T-helper 2 cell treated with Interferon-gamma antibody and Interleukin-4, amounts not matched to agents 5 μg/mL and 100 μg/mL, for 36 hours (primary cell): ENCODE measurements at regions not wholly inside any gene's neighbourhood (a gene's known extent, or its start where the extent isn't known, plus 50 kb on each side); places are given as distances from the start of the nearest gene placed in this dataset.

Source experiments
- DNase-seq: peaks from one replicate; pipeline ENCODE4 v3.0.0; 2021; ENCODE audit warnings: low spot score
- H3K27ac Mint-ChIP-seq: one replicate; pipeline ENCODE4 v1.8.0; 2021; ENCODE audit warnings: mild to moderate bottlenecking, mixed read lengths
- H3K27me3 Mint-ChIP-seq: one replicate; pipeline ENCODE4 v1.8.0; 2021; ENCODE audit warnings: low read depth, mixed read lengths
- H3K36me3 Mint-ChIP-seq: one replicate; pipeline ENCODE4 v1.8.0; 2021; ENCODE audit warnings: low read depth, mixed read lengths
- H3K4me1 Mint-ChIP-seq: one replicate; pipeline ENCODE4 v1.8.0; 2021; ENCODE audit warnings: low read depth, mixed read lengths
- H3K4me3 Mint-ChIP-seq: one replicate; pipeline ENCODE4 v1.8.0; 2022; ENCODE audit warnings: mild to moderate bottlenecking, moderate library complexity, mixed read lengths
- H3K9me3 Mint-ChIP-seq: one replicate; pipeline ENCODE4 v1.8.0; 2021; ENCODE audit warnings: mixed read lengths

DNA sequence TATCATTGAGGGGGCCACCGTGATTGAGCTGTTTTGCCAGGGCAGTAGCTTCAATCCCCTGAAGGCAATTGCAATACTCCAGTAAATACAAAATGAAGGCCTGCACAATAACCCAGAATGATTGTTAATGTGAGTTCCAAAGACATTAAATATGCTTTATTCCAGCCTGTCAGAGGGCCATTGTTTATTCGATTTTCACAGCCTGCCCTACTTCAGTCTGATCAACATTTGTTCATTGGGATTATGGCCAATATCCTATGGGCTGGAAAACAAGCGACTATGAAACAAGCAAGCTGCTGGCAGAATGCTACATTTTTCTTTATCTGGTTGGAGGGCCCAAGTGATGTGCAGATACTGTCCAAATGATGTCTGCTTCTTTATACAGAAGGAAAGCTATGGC lies 543.1 kb downstream of the TLE1 start:
- Mint-ChIP-seq H3K36me3 (no peaks in the 10 kb centered on the region), H3K27me3 (no peaks in the 10 kb centered on the region), H3K27ac (no peak overlapping the region), H3K4me1 (no peaks in the 10 kb centered on the region), H3K4me3 (no peak overlapping the region), H3K9me3 (peaks cover 7% of the 10 kb centered on the region)
- no peak for DNase-seq

- Mint-ChIP-seq H3K4me1 (no peaks in the 10 kb centered on the region), H3K9me3 (peaks cover 7% of the 10 kb centered on the region)
These were observed 543.9 kb downstream of the TLE1 start for GRCh38 chr9:81145331-81145963.

GRCh38 chr9:81141961-81142360 lies 547.4 kb downstream of the TLE1 start:
- Mint-ChIP-seq H3K36me3 (no peaks in the 10 kb centered on the region), H3K4me3 (no peak overlapping the region), H3K4me1 (no peaks in the 10 kb centered on the region), H3K9me3 (peaks cover 11% of the 10 kb centered on the region), H3K27ac (no peak overlapping the region), H3K27me3 (no peaks in the 10 kb centered on the region)
- DNase-seq, result no peak

More at GRCh38 chr9:81145331-81145963, 543.9 kb downstream of the TLE1 start:
- Mint-ChIP-seq H3K36me3 (no peaks in the 10 kb centered on the region), H3K27ac (no peak overlapping the region), H3K4me3 (no peak overlapping the region), H3K27me3 (no peaks in the 10 kb centered on the region)
- DNase-seq, result no peak

- Mint-ChIP-seq H3K4me3 (no peak overlapping the region), H3K27me3 (no peaks in the 10 kb centered on the region), H3K27ac (no peak overlapping the region), H3K4me1 (no peaks in the 10 kb centered on the region), H3K9me3 (peaks cover 6% of the 10 kb centered on the region), H3K36me3 (no peaks in the 10 kb centered on the region)
- no peak for DNase-seq
These were observed 551.3 kb downstream of the TLE1 start for GRCh38 chr9:81137976-81138568.

- Mint-ChIP-seq H3K27ac (no peak overlapping the region), H3K27me3 (no peaks in the 10 kb centered on the region)
These were observed 556.6 kb downstream of the TLE1 start for GRCh38 chr9:81132796-81133195.

GRCh38 chr9:81132318-81132717 lies 557.0 kb downstream of the TLE1 start:
- Mint-ChIP-seq H3K27ac (no peak overlapping the region), H3K9me3 (peaks cover 15% of the 10 kb centered on the region), H3K4me3 (no peak overlapping the region), H3K27me3 (no peaks in the 10 kb centered on the region), H3K36me3 (no peaks in the 10 kb centered on the region), H3K4me1 (no peaks in the 10 kb centered on the region)
- no peak for DNase-seq

More at GRCh38 chr9:81132796-81133195, 556.6 kb downstream of the TLE1 start:
- no peak for DNase-seq
- Mint-ChIP-seq H3K36me3 (no peaks in the 10 kb centered on the region), H3K4me1 (no peaks in the 10 kb centered on the region), H3K4me3 (no peak overlapping the region), H3K9me3 (peaks cover 15% of the 10 kb centered on the region)

GRCh38 chr9:81128701-81129100 lies 560.6 kb downstream of the TLE1 start:
- Mint-ChIP-seq H3K4me3 (no peak overlapping the region), H3K27ac (no peak overlapping the region), H3K4me1 (no peaks in the 10 kb centered on the region), H3K36me3 (no peaks in the 10 kb centered on the region), H3K27me3 (no peaks in the 10 kb centered on the region), H3K9me3 (peaks cover 19% of the 10 kb centered on the region)
- DNase-seq, result no peak

GRCh38 chr9:81125446-81126092 lies 563.8 kb downstream of the TLE1 start:
- Mint-ChIP-seq H3K36me3 (no peaks in the 10 kb centered on the region), H3K27me3 (no peaks in the 10 kb centered on the region), H3K27ac (no peak overlapping the region), H3K4me1 (no peaks in the 10 kb centered on the region), H3K9me3 (peaks cover 19% of the 10 kb centered on the region), H3K4me3 (no peak overlapping the region)
- no peak for DNase-seq

DNA sequence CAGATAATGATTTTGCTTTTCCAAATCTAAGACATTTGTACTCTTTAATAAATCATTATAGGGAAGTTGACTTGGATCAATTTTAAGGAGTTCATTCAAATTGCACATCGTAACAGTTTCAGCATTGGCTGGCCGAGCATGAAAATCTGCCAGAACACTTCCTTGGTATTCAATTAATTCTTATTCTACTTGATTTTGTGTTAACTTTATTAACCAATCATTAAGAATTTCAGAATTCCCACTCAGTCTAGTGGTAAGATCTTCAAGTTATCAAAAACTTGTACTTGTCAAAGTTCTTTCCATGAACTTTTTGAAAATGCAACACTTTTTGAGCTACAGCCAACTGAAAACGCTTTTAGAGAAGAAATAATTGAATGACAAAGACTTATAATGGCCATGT lies 565.8 kb downstream of the TLE1 start:
- Mint-ChIP-seq H3K9me3 (peaks cover 18% of the 10 kb centered on the region), H3K4me1 (no peaks in the 10 kb centered on the region), H3K36me3 (no peaks in the 10 kb centered on the region), H3K27me3 (no peaks in the 10 kb centered on the region), H3K27ac (no peak overlapping the region), H3K4me3 (no peak overlapping the region)
- no peak for DNase-seq

DNA sequence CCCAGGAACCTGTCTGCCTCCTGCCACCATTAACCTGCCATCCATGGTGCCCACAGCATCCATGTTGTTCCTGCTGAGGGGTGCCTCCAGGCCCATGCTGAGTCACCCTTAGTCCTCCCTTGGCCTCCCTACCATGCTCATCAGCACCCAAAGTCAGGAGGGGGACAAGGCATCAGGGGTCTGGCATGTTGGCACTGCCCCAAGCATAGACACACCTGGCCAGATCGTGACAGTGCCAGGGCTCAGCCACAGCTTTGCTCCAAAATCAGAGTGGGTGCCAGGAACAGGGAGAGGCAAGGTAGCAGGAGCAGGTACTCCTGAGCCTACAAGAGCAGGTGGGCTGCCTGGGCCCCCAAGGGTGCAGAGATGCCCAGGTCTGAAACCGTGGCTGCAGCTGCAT lies 566.6 kb downstream of the TLE1 start:
- no peaks in the 10 kb centered on the region for H3K36me3 Mint-ChIP-seq
- no peaks in the 10 kb centered on the region for H3K27me3 Mint-ChIP-seq
- DNase-seq, result no peak
- H3K9me3 Mint-ChIP-seq, result peaks cover 13% of the 10 kb centered on the region
- H3K4me3 Mint-ChIP-seq, result no peak overlapping the region
- no peaks in the 10 kb centered on the region for H3K4me1 Mint-ChIP-seq
- H3K27ac Mint-ChIP-seq, result no peak overlapping the region

DNA sequence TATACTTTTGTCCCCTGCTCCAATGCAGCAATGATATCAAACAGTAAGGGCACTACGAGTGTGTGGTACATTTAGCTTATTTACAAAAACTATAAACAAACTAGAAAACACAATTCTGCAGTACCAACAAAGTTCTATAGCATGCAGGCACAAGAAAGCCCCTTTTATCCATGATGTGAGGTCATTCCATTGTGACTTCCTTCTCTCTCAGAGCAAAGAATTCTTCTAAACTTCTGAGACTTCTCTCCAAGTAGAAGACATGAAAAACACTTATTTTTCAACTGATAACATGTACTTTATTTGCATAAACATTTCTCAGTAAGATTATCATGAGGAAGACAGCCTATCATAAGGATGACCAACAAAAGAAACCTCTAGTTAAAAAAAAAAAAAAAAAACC lies 569.8 kb downstream of the TLE1 start:
- H3K4me1 Mint-ChIP-seq, result no peaks in the 10 kb centered on the region
- H3K9me3 Mint-ChIP-seq, result peaks cover 9% of the 10 kb centered on the region

GRCh38 chr9:81118416-81118815 lies 570.9 kb downstream of the TLE1 start:
- no peak overlapping the region for H3K27ac Mint-ChIP-seq
- H3K36me3 Mint-ChIP-seq, result no peaks in the 10 kb centered on the region
- DNase-seq, result no peak
- H3K4me3 Mint-ChIP-seq, result no peak overlapping the region
- H3K27me3 Mint-ChIP-seq, result no peaks in the 10 kb centered on the region
- no peaks in the 10 kb centered on the region for H3K4me1 Mint-ChIP-seq
- peaks cover 9% of the 10 kb centered on the region for H3K9me3 Mint-ChIP-seq

More for the DNA sequence above, 569.8 kb downstream of the TLE1 start:
- Mint-ChIP-seq H3K4me3 (no peak overlapping the region), H3K27me3 (no peaks in the 10 kb centered on the region), H3K36me3 (no peaks in the 10 kb centered on the region), H3K27ac (no peak overlapping the region)
- no peak for DNase-seq

DNA sequence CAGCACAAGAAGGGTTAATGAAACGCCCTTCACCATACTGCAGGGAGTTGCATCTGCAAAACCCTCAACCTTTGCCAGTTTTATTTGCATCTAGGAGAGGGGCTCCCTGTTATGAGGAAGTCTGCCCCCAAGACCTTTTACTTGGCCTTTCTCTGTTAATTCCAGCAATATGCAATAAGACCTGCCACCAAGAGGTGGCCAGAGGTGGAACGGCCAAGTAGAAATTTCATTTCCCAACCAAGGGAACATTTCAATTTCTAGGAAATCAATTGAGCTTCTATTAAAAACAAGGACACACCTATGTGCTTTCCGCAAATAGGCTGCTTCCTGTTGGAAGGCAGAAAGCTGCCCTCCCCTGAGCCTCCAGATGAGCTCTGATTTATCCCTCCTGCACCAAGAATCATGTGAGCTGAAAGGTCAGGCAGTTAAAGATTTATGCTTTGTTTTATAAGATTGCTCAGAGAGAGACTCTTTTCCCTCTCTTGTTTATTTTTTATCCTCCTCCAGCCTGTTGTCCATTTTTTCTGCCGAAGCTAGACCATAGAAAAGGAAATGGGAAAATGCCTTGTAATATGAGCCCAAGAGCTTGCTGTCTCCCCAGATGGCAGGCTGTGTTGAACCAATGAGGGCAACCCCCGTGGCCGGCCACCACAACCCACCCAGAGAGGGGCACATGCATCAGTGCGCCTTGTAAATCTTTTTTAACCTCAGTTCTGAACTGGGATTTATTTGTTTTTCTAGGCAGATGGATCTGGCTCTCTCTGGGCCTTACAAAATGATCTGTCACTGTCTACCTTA lies 572.8 kb downstream of the TLE1 start:
- Mint-ChIP-seq H3K36me3 (no peaks in the 10 kb centered on the region), H3K4me1 (no peaks in the 10 kb centered on the region), H3K27me3 (no peaks in the 10 kb centered on the region), H3K4me3 (no peak overlapping the region), H3K9me3 (peaks cover 9% of the 10 kb centered on the region), H3K27ac (no peak overlapping the region)
- DNase-seq, result no peak
